HG02885 (cell line): ENCODE measurements at regions not wholly inside any gene's neighbourhood (a gene's known extent, or its start where the extent isn't known, plus 50 kb on each side); places are given as distances from the start of the nearest gene placed in this dataset.
"Not testable (repeated sequence)": the region's sequence is repeated elsewhere in the genome, so short reads cannot be mapped to it uniquely, and the experiment has no call there.

ENCODE experiments used
- ATAC-seq: cut with Tn5 transposase; IDR thresholded peaks from one replicate; pipeline ENCODE4 v1.9.1; 2021; ENCODE audit warnings: mild to moderate bottlenecking; ENCODE audit not compliant: unreplicated experiment, poor library complexity

- no peak for ATAC-seq
Observed at GRCh38 chr7:17552373-17552772, 253.9 kb downstream of the AHR start.

- no peak for ATAC-seq
Observed at GRCh38 chr7:17552952-17553351, 254.5 kb downstream of the AHR start.

- ATAC-seq: no peak
Observed at GRCh38 chr7:17554341-17555015, 256.0 kb downstream of the AHR start.

- no peak for ATAC-seq
Observed at GRCh38 chr7:17556247-17556956, 257.9 kb downstream of the AHR start.

GRCh38 chr7:17557251-17557671 lies 258.8 kb downstream of the AHR start:
- no peak for ATAC-seq

GRCh38 chr7:17558135-17558534 lies 259.7 kb downstream of the AHR start:
- no peak for ATAC-seq

- no peak for ATAC-seq
Observed at GRCh38 chr7:17558558-17559332, 260.3 kb downstream of the AHR start.

GRCh38 chr7:17559388-17559787 lies 260.9 kb downstream of the AHR start:
- no peak for ATAC-seq

- ATAC-seq: no peak
Observed at GRCh38 chr7:17560516-17560915, 262.1 kb downstream of the AHR start.

GRCh38 chr7:17560966-17561365 lies 262.5 kb downstream of the AHR start:
- ATAC-seq: no peak

GRCh38 chr7:17564678-17565212 lies 266.3 kb downstream of the AHR start:
- ATAC-seq: no peak

- no peak for ATAC-seq
Observed at GRCh38 chr7:17580141-17580540, 281.7 kb downstream of the AHR start.

GRCh38 chr7:17580856-17581255 lies 282.4 kb downstream of the AHR start:
- ATAC-seq: no peak

GRCh38 chr7:17581301-17581700 lies 282.8 kb downstream of the AHR start:
- ATAC-seq: no peak

- not testable (repeated sequence) for ATAC-seq
Observed at GRCh38 chr7:17582696-17583095, 284.2 kb downstream of the AHR start.

- no peak for ATAC-seq
Observed at GRCh38 chr7:17583786-17584185, 285.3 kb downstream of the AHR start.

GRCh38 chr7:17584822-17585221 lies 286.4 kb downstream of the AHR start:
- ATAC-seq: no peak

GRCh38 chr7:17586711-17587110 lies 288.3 kb downstream of the AHR start:
- no peak for ATAC-seq

- no peak for ATAC-seq
Observed at GRCh38 chr7:17588730-17589129, 290.3 kb downstream of the AHR start.

GRCh38 chr7:17589671-17590070 lies 291.2 kb downstream of the AHR start:
- no peak for ATAC-seq

GRCh38 chr7:17590221-17590620 lies 291.8 kb downstream of the AHR start:
- no peak for ATAC-seq
